RWPE1 (cell line): ENCODE measurements at regions not wholly inside any gene's neighbourhood (a gene's known extent, or its start where the extent isn't known, plus 50 kb on each side); places are given as distances from the start of the nearest gene placed in this dataset.

ENCODE experiments used
- CTCF ChIA-PET: fragments of 350-600 bp; sonication (Branson Sonifier 250); formaldehyde crosslinking; extraction: SDS; loops from one replicate; lab custom pipeline; 2021; lab: Yijun Ruan, JAX
- POLR2A ChIA-PET: fragments of 400-600 bp; formaldehyde crosslinking; extraction: SDS; loops from one replicate; lab custom pipeline; 2020; ENCODE audit warnings: antibody characterized with exemption; ENCODE audit not compliant: low non-redundant PET; lab: Yijun Ruan, JAX
- DNase-seq: peaks from one replicate; pipeline ENCODE4 v3.0.0; 2012; ENCODE audit warnings: low spot score
- H3K27ac ChIP-seq: fragments of 450-650 bp; 2 replicates; pipeline ENCODE4 v1.5.1; 2017
- CTCF ChIP-seq: fragments of 450-650 bp; conservative IDR thresholded peaks from 2 replicates; pipeline ENCODE4 v1.5.1; 2017; ENCODE audit warnings: low read depth, mild to moderate bottlenecking

GRCh38 chr9:107161338-107161737 is 121.7 kb upstream of the RAD23B start:
- no peak overlapping the region for H3K27ac ChIP-seq
- TF ChIP-seq CTCF, result no peak
- DNase-seq, result no peak
- ChIA-PET CTCF (interaction anchor here (0.7 kb wide), 1 partner anchor 149 kb away, joined by 3 read pairs; no protein-coding TSS in a partner anchor), POLR2A (no interaction called here)

GRCh38 chr9:107163370-107163769 is 119.7 kb upstream of the RAD23B start:
- TF ChIP-seq CTCF, result no peak
- no peak for DNase-seq
- POLR2A ChIA-PET, result no interaction called here
- CTCF ChIA-PET, result no interaction called here
- no peak overlapping the region for H3K27ac ChIP-seq

GRCh38 chr9:107169796-107170195 is 113.3 kb upstream of the RAD23B start:
- no peak overlapping the region for H3K27ac ChIP-seq
- ChIA-PET POLR2A (no interaction called here), CTCF (interaction anchor here (0.7 kb wide), 1 partner anchor 20 kb away, joined by 3 read pairs; no protein-coding TSS in a partner anchor)
- TF ChIP-seq CTCF, result no peak
- DNase-seq, result no peak

GRCh38 chr9:107170801-107171200 is 112.3 kb upstream of the RAD23B start:
- no peak overlapping the region for H3K27ac ChIP-seq
- ChIA-PET CTCF (interaction anchor here (0.6 to 1.8 kb wide), 3 partner anchors 13 to 1329 kb away, joined by 3 to 11 read pairs (median 6); no protein-coding TSS in a partner anchor), POLR2A (no interaction called here)
- DNase-seq, result no peak
- TF ChIP-seq CTCF, result no peak

GRCh38 chr9:107172160-107172978 is 110.7 kb upstream of the RAD23B start:
- DNase-seq, result peak; percentile 75
- ChIA-PET CTCF (interaction anchor here (0.5 to 1.8 kb wide), 8 partner anchors 8 to 1661 kb away, joined by 3 to 11 read pairs (median 6); no protein-coding TSS in a partner anchor), POLR2A (no interaction called here)
- no peak overlapping the region for H3K27ac ChIP-seq
- TF ChIP-seq CTCF, result peak; percentile 98

- POLR2A ChIA-PET, result no interaction called here
- H3K27ac ChIP-seq, result no peak overlapping the region
- TF ChIP-seq CTCF, result no peak
- no peak for DNase-seq
- CTCF ChIA-PET, result interaction anchor here (0.7 kb wide), 2 partner anchors 1331 to 1662 kb away, joined by 3 read pairs; no protein-coding TSS in a partner anchor
Observed at GRCh38 chr9:107172979-107173347, 110.1 kb upstream of the RAD23B start.
